HFFc6 (cell line): ENCODE measurements at regions not wholly inside any gene's neighbourhood (a gene's known extent, or its start where the extent isn't known, plus 50 kb on each side); places are given as distances from the start of the nearest gene placed in this dataset.

Source experiments
- DNase-seq: peaks from one replicate; pipeline ENCODE4 v3.0.0-alpha.2; 2018
- H3K27ac Mint-ChIP-seq: 2 replicates; pipeline ENCODE4 v1.8.0; 2020; ENCODE audit warnings: mild to moderate bottlenecking, mixed read lengths
- H3K27me3 Mint-ChIP-seq: 2 replicates; pipeline ENCODE4 v1.8.0; 2021; ENCODE audit warnings: mild to moderate bottlenecking, moderate library complexity, mixed read lengths; ENCODE audit not compliant: insufficient read depth
- H3K36me3 Mint-ChIP-seq: 2 replicates; pipeline ENCODE4 v1.8.0; 2021; ENCODE audit warnings: low read depth, mixed read lengths
- H3K4me1 Mint-ChIP-seq: 2 replicates; pipeline ENCODE4 v1.8.0; 2020; ENCODE audit warnings: low read depth, mixed read lengths
- H3K4me3 Mint-ChIP-seq: 2 replicates; pipeline ENCODE4 v1.8.0; 2020; ENCODE audit warnings: mild to moderate bottlenecking, moderate library complexity, mixed read lengths
- H3K9me3 Mint-ChIP-seq: 2 replicates; pipeline ENCODE4 v1.8.0; 2020; ENCODE audit warnings: mild to moderate bottlenecking, mixed read lengths
- CTCF ChIP-seq: fragments of 200-600 bp; sonication (generic); IDR thresholded peaks from 2 replicates; pipeline ENCODE4 v1.5.0; 2021; ENCODE audit warnings: antibody characterized with exemption, mild to moderate bottlenecking

GRCh38 chr20:11468880-11469279, 448.8 kb upstream of the BTBD3 start:
- no peak for TF ChIP-seq CTCF
- Mint-ChIP-seq H3K27me3 (peaks cover 6% of the 10 kb centered on the region; the same call in 1 of the 2 replicates), H3K4me3 (no peak overlapping the region), H3K36me3 (no peaks in the 10 kb centered on the region), H3K9me3 (no peaks in the 10 kb centered on the region; the same call in 1 of the 2 replicates), H3K4me1 (no peaks in the 10 kb centered on the region), H3K27ac (no peak overlapping the region)
- no peak for DNase-seq

- Mint-ChIP-seq H3K9me3 (no peaks in the 10 kb centered on the region; the same call in 1 of the 2 replicates), H3K27ac (no peak overlapping the region), H3K4me1 (no peaks in the 10 kb centered on the region), H3K27me3 (peaks cover 6% of the 10 kb centered on the region; the same call in 1 of the 2 replicates), H3K4me3 (no peak overlapping the region), H3K36me3 (no peaks in the 10 kb centered on the region)
- no peak for TF ChIP-seq CTCF
- no peak for DNase-seq
Observed at GRCh38 chr20:11469795-11470435, 447.8 kb upstream of the BTBD3 start.

GRCh38 chr20:11473983-11474382, 443.7 kb upstream of the BTBD3 start:
- Mint-ChIP-seq H3K4me1 (no peaks in the 10 kb centered on the region), H3K27ac (no peak overlapping the region), H3K9me3 (peaks cover 24% of the 10 kb centered on the region), H3K27me3 (peaks cover 4% of the 10 kb centered on the region; the same call in 1 of the 2 replicates), H3K36me3 (no peaks in the 10 kb centered on the region), H3K4me3 (no peak overlapping the region)
- no peak for TF ChIP-seq CTCF
- no peak for DNase-seq

- Mint-ChIP-seq H3K4me1 (no peaks in the 10 kb centered on the region), H3K27me3 (no peaks in the 10 kb centered on the region; the same call in 1 of the 2 replicates)
Observed at GRCh38 chr20:11483697-11484096, 434.0 kb upstream of the BTBD3 start.

GRCh38 chr20:11484479-11484878, 433.2 kb upstream of the BTBD3 start:
- Mint-ChIP-seq H3K36me3 (no peaks in the 10 kb centered on the region), H3K4me1 (no peaks in the 10 kb centered on the region)

More at GRCh38 chr20:11483697-11484096, 434.0 kb upstream of the BTBD3 start:
- H3K9me3 Mint-ChIP-seq, result no peaks in the 10 kb centered on the region; the same call in 1 of the 2 replicates
- H3K36me3 Mint-ChIP-seq, result no peaks in the 10 kb centered on the region
- H3K27ac Mint-ChIP-seq, result no peak overlapping the region
- no peak overlapping the region for H3K4me3 Mint-ChIP-seq
- TF ChIP-seq CTCF, result no peak
- no peak for DNase-seq

More at GRCh38 chr20:11484479-11484878, 433.2 kb upstream of the BTBD3 start:
- no peak for DNase-seq
- Mint-ChIP-seq H3K27me3 (no peaks in the 10 kb centered on the region; the same call in 1 of the 2 replicates), H3K9me3 (no peaks in the 10 kb centered on the region; the same call in 1 of the 2 replicates), H3K27ac (no peak overlapping the region), H3K4me3 (no peak overlapping the region)
- TF ChIP-seq CTCF, result no peak
